ENCODE measurements at regions not wholly inside any gene's neighbourhood (a gene's known extent, or its start where the extent isn't known, plus 50 kb on each side); places are given as distances from the start of the nearest gene placed in this dataset.

- Histone ChIP-seq H3K27ac (ENCODE audit: insufficient read depth, low read depth, low read length) (no peak overlapping the region), H4K20me1 (replicated peaks; ENCODE audit: control insufficient read depth, extremely low read depth, insufficient read depth, low read length) (no peaks in the 10 kb centered on the region), H3K79me2 (ENCODE audit: control insufficient read depth, insufficient read depth, low read length) (no peaks in the 10 kb centered on the region), H3K9me1 (replicated peaks; ENCODE audit: control insufficient read depth, extremely low read depth, insufficient read depth, low read length) (no peaks in the 10 kb centered on the region), H3K9me3 (replicated peaks; ENCODE audit: control insufficient read depth, insufficient read depth, low read length) (no peaks in the 10 kb centered on the region), H3K4me1 (ENCODE audit: control insufficient read depth, extremely low read depth, insufficient read depth, low read length) (peaks cover 3% of the 10 kb centered on the region), H3K4me2 (ENCODE audit: insufficient read depth, low read length) (no peak overlapping the region), H3K4me3 (replicated peaks in 1 of 3; ENCODE audit: insufficient read depth in 1 of 3, low read depth in 1 of 3, low read length in 3 of 3) (no peak overlapping the region), H2AFZ (ENCODE audit: low read depth, low read length) (no peak overlapping the region), H3K27me3 (ENCODE audit: control insufficient read depth in 2 of 2, insufficient read depth in 2 of 2, low read length in 2 of 2) (no peaks in the 10 kb centered on the region), H3K36me3 (ENCODE audit: control insufficient read depth in 2 of 2, extremely low read depth in 1 of 2, insufficient read depth in 2 of 2, low read length in 2 of 2) (no peaks in the 10 kb centered on the region), H3K9ac (replicated peaks; ENCODE audit: extremely low read depth, insufficient read depth, low read length) (no peak overlapping the region)
- FAIRE-seq (no peak), DNase-seq (ENCODE audit: low read depth, low spot score) (no peak)
- ChIA-PET POLR2A (no interaction called here), CTCF (no interaction called here)
- intact Hi-C loops (cut with micrococcal nuclease) (no loop called here), dilution Hi-C loops (cut with MboI; ENCODE audit: extremely low pct_ligation_motif_present, low sequenced_read_pairs) (no loop called here)
- TF ChIP-seq POLR2AphosphoS5 (IDR thresholded peaks at IDR 0.05; ENCODE audit: insufficient read depth, low read depth, low read length) (no peak), POLR2A (IDR thresholded peaks at IDR 0.05; ENCODE audit: low read depth, low read length) (no peak), GATA2 (IDR thresholded peaks at IDR 0.05; ENCODE audit: insufficient read depth, insufficient read length, low read depth, low read length) (no peak), MYC (IDR thresholded peaks at IDR 0.05; ENCODE audit: low read depth, low read length) (no peak), JUN (IDR thresholded peaks at IDR 0.05; ENCODE audit: borderline replicate concordance, insufficient read depth, insufficient read length, low read depth) (no peak), EZH2 (IDR thresholded peaks at IDR 0.05; ENCODE audit: borderline replicate concordance, low read depth, low read length, severe bottlenecking) (no peak), FOS (IDR thresholded peaks at IDR 0.05; ENCODE audit: borderline replicate concordance, insufficient read depth, low read length) (no peak)
- TF ChIP-seq, protein P1, sequence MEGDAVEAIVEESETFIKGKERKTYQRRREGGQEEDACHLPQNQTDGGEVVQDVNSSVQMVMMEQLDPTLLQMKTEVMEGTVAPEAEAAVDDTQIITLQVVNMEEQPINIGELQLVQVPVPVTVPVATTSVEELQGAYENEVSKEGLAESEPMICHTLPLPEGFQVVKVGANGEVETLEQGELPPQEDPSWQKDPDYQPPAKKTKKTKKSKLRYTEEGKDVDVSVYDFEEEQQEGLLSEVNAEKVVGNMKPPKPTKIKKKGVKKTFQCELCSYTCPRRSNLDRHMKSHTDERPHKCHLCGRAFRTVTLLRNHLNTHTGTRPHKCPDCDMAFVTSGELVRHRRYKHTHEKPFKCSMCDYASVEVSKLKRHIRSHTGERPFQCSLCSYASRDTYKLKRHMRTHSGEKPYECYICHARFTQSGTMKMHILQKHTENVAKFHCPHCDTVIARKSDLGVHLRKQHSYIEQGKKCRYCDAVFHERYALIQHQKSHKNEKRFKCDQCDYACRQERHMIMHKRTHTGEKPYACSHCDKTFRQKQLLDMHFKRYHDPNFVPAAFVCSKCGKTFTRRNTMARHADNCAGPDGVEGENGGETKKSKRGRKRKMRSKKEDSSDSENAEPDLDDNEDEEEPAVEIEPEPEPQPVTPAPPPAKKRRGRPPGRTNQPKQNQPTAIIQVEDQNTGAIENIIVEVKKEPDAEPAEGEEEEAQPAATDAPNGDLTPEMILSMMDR (IDR thresholded peaks at IDR 0.05; ENCODE audit: extremely low read depth in 1 of 2, insufficient read depth in 1 of 2, low read depth in 1 of 2, low read length in 2 of 2): no peak
- TF ChIP-seq, protein P2, sequence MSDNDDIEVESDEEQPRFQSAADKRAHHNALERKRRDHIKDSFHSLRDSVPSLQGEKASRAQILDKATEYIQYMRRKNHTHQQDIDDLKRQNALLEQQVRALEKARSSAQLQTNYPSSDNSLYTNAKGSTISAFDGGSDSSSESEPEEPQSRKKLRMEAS (IDR thresholded peaks at IDR 0.05; ENCODE audit: insufficient read depth, insufficient read length): no peak
- no TSS peak for BruUV-seq (replicated peaks)
These were observed 432.2 kb downstream of the PDGFC start for GRCh38 chr4:156539376-156539775.

All from endothelial cell of umbilical vein (primary cell).